WTC11 (cell line): ENCODE measurements at regions not wholly inside any gene's neighbourhood (a gene's known extent, or its start where the extent isn't known, plus 50 kb on each side); places are given as distances from the start of the nearest gene placed in this dataset.

Experiments used
- ATAC-seq: fragments of 200-7000 bp; cut with Tn5 transposase; 2 replicates; pipeline ENCODE4 v1.10.0; 2021; ENCODE audit warnings: mild to moderate bottlenecking, moderate library complexity
- CTCF ChIA-PET: fragments of 300-600 bp; sonication (Branson Sonifier 250); formaldehyde crosslinking; loops from one replicate; lab custom pipeline; 2021; ENCODE audit warnings: antibody characterized with exemption; lab: Charles Lee
- POLR2A ChIA-PET: fragments of 350-600 bp; sonication (Branson Sonifier 250); formaldehyde crosslinking; loops from one replicate; lab custom pipeline; 2021; ENCODE audit warnings: antibody characterized with exemption; lab: Charles Lee
- DNase-seq: peaks from one replicate; pipeline ENCODE4 v3.0.0; 2021; ENCODE audit warnings: low spot score
- H3K27ac Mint-ChIP-seq: 2 replicates; pipeline ENCODE4 v1.8.0; 2021; ENCODE audit warnings: mixed read lengths
- H3K27me3 Mint-ChIP-seq: 2 replicates; pipeline ENCODE4 v1.8.0; 2021; ENCODE audit warnings: low read depth, mild to moderate bottlenecking, moderate library complexity, mixed read lengths
- H3K36me3 Mint-ChIP-seq: 2 replicates; pipeline ENCODE4 v1.8.0; 2021; ENCODE audit warnings: mixed read lengths
- H3K4me1 Mint-ChIP-seq: 2 replicates; pipeline ENCODE4 v1.8.0; 2022; ENCODE audit warnings: mixed read lengths
- H3K4me3 Mint-ChIP-seq: 2 replicates; pipeline ENCODE4 v1.8.0; 2021; ENCODE audit warnings: mild to moderate bottlenecking, moderate library complexity, mixed read lengths
- H3K9me3 Mint-ChIP-seq: 2 replicates; pipeline ENCODE4 v1.8.0; 2021; ENCODE audit warnings: mixed read lengths
- ATF2 ChIP-seq: sonication (generic); formaldehyde crosslinking; IDR thresholded peaks from 2 replicates; pipeline ENCODE4 v1.8.1; 2022; ENCODE audit warnings: low read depth, missing genetic modification reagents, borderline replicate concordance
- CREM ChIP-seq: sonication (generic); formaldehyde crosslinking; IDR thresholded peaks from 2 replicates; pipeline ENCODE4 v1.8.1; 2022; ENCODE audit warnings: mild to moderate bottlenecking, missing genetic modification reagents, moderate library complexity
- E2F1 ChIP-seq: sonication (generic); formaldehyde crosslinking; IDR thresholded peaks from 2 replicates; pipeline ENCODE4 v1.8.0; 2022; ENCODE audit warnings: mild to moderate bottlenecking, missing genetic modification reagents
- E2F4 ChIP-seq: sonication (generic); formaldehyde crosslinking; IDR thresholded peaks from 2 replicates; pipeline ENCODE4 v1.8.1; 2022; ENCODE audit warnings: low read depth, mild to moderate bottlenecking, moderate library complexity, missing genetic modification reagents, borderline replicate concordance
- ERG ChIP-seq: fragments of 250-450 bp; sonication (Bioruptor Pico); IDR thresholded peaks from 2 replicates; pipeline ENCODE4 v1.8.0; 2021; ENCODE audit warnings: mild to moderate bottlenecking
- ESRRA ChIP-seq: sonication (generic); formaldehyde crosslinking; IDR thresholded peaks from 2 replicates; pipeline ENCODE4 v1.8.1; 2022; ENCODE audit warnings: mild to moderate bottlenecking, missing genetic modification reagents, borderline replicate concordance
- FOXK1 ChIP-seq: sonication (generic); formaldehyde crosslinking; IDR thresholded peaks from 2 replicates; pipeline ENCODE4 v1.8.0; 2022; ENCODE audit warnings: mild to moderate bottlenecking, moderate library complexity, missing genetic modification reagents
- GTF2I ChIP-seq: fragments of 250-450 bp; sonication (Bioruptor Pico); conservative IDR thresholded peaks from 2 replicates; pipeline ENCODE4 v1.4.0; 2021; ENCODE audit warnings: mild to moderate bottlenecking
- IRF1 ChIP-seq: sonication (generic); formaldehyde crosslinking; IDR thresholded peaks from 2 replicates; pipeline ENCODE4 v1.8.0; 2023; ENCODE audit warnings: missing genetic modification reagents
- MLX ChIP-seq: sonication (generic); formaldehyde crosslinking; IDR thresholded peaks from 2 replicates; pipeline ENCODE4 v1.8.1; 2023; ENCODE audit warnings: mild to moderate bottlenecking, missing genetic modification reagents, moderate library complexity
- NR2C2 ChIP-seq: sonication (generic); formaldehyde crosslinking; IDR thresholded peaks from 2 replicates; pipeline ENCODE4 v1.8.0; 2022; ENCODE audit warnings: mild to moderate bottlenecking, missing genetic modification reagents
- NR3C1 ChIP-seq: sonication (generic); formaldehyde crosslinking; conservative IDR thresholded peaks from 2 replicates; pipeline ENCODE4 v1.8.1; 2023; ENCODE audit warnings: low read depth, mild to moderate bottlenecking, missing genetic modification reagents
- RORB ChIP-seq: fragments of 250-450 bp; sonication (Bioruptor Pico); IDR thresholded peaks from 2 replicates; pipeline ENCODE4 v1.9.0; 2021; ENCODE audit warnings: mild to moderate bottlenecking
- SMAD4 ChIP-seq: sonication (generic); formaldehyde crosslinking; IDR thresholded peaks from 2 replicates; pipeline ENCODE4 v1.8.0; 2022; ENCODE audit warnings: mild to moderate bottlenecking, missing genetic modification reagents
- ZNF138 ChIP-seq: sonication (generic); formaldehyde crosslinking; conservative IDR thresholded peaks from 2 replicates; pipeline ENCODE4 v1.8.1; 2022; ENCODE audit warnings: mild to moderate bottlenecking, moderate library complexity, missing genetic modification reagents
- ZNF263 ChIP-seq: sonication (generic); formaldehyde crosslinking; IDR thresholded peaks from 2 replicates; pipeline ENCODE4 v1.8.1; 2022; ENCODE audit warnings: low read depth, mild to moderate bottlenecking, moderate library complexity, missing genetic modification reagents
- ZNF396 ChIP-seq: fragments of 250-450 bp; sonication (Bioruptor Pico); IDR thresholded peaks from 2 replicates; pipeline ENCODE4 v1.8.0; 2021; ENCODE audit warnings: mild to moderate bottlenecking, moderate library complexity, borderline replicate concordance
- ZSCAN18 ChIP-seq: fragments of 250-450 bp; sonication (Bioruptor Pico); IDR thresholded peaks from 2 replicates; pipeline ENCODE4 v2.1.2; 2022; ENCODE audit warnings: mild to moderate bottlenecking, moderate library complexity

- Mint-ChIP-seq H3K9me3 (peaks cover 26% of the 10 kb centered on the region), H3K27me3 (peaks cover 3% of the 10 kb centered on the region; the same call in 1 of the 2 replicates), H3K36me3 (no peaks in the 10 kb centered on the region), H3K4me1 (no peaks in the 10 kb centered on the region), H3K27ac (no peak overlapping the region), H3K4me3 (no peak overlapping the region)
- DNase-seq (no peak), ATAC-seq (no peak)
- TF ChIP-seq ZSCAN18: no peak
- ChIA-PET CTCF (no interaction called here), POLR2A (no interaction called here)
Observed at GRCh38 chr2:136210455-136210805, 92.5 kb upstream of the CXCR4 start.

GRCh38 chr2:136209561-136210454 is 91.9 kb upstream of the CXCR4 start:
- Mint-ChIP-seq H3K27me3 (peaks cover 3% of the 10 kb centered on the region; the same call in 1 of the 2 replicates), H3K36me3 (no peaks in the 10 kb centered on the region), H3K4me1 (no peaks in the 10 kb centered on the region), H3K4me3 (no peak overlapping the region), H3K27ac (no peak overlapping the region), H3K9me3 (peaks cover 29% of the 10 kb centered on the region)
- ChIA-PET CTCF (no interaction called here), POLR2A (no interaction called here)
- no peak for ATAC-seq
- DNase-seq: no peak
- no peak for TF ChIP-seq IRF1 (CRISPR knock-in tag)
- TF ChIP-seq NR3C1: no peak
- TF ChIP-seq RORB (CRISPR knock-in tag): no peak
- TF ChIP-seq ERG (CRISPR knock-in tag): no peak
- TF ChIP-seq ZNF396: no peak
- TF ChIP-seq ZNF263 (CRISPR knock-in tag): no peak
- TF ChIP-seq, all 79 proteins: peak for 0

- DNase-seq (no peak), ATAC-seq (no peak)
- Mint-ChIP-seq H3K27me3 (0 out of 2 replicates have a peak, but pooled peaks cover 3% of the 10 kb centered on the region), H3K9me3 (peaks cover 34% of the 10 kb centered on the region), H3K4me3 (no peak overlapping the region), H3K27ac (no peak overlapping the region), H3K4me1 (no peaks in the 10 kb centered on the region), H3K36me3 (peaks cover 3% of the 10 kb centered on the region; the same call in 1 of the 2 replicates)
- ChIA-PET CTCF (no interaction called here), POLR2A (no interaction called here)
- no peak for TF ChIP-seq NR2C2 (CRISPR knock-in tag)
- TF ChIP-seq CREM (CRISPR knock-in tag): no peak
- TF ChIP-seq E2F1 (CRISPR knock-in tag): no peak
- no peak for TF ChIP-seq MLX (CRISPR knock-in tag)
- no peak for TF ChIP-seq ESRRA (CRISPR knock-in tag)
- no peak for TF ChIP-seq FOXK1
- TF ChIP-seq GTF2I (CRISPR knock-in tag): no peak
- TF ChIP-seq SMAD4 (CRISPR knock-in tag): no peak
- TF ChIP-seq ATF2 (CRISPR knock-in tag): no peak
- no peak for TF ChIP-seq E2F4 (CRISPR knock-in tag)
- no peak for TF ChIP-seq ZNF138 (CRISPR knock-in tag)
Observed at GRCh38 chr2:136208682-136209420, 90.9 kb upstream of the CXCR4 start.
